DND-41 (cell line): ENCODE measurements at regions not wholly inside any gene's neighbourhood (a gene's known extent, or its start where the extent isn't known, plus 50 kb on each side); places are given as distances from the start of the nearest gene placed in this dataset.

ENCODE experiments used
- ATAC-seq: fragments of 200-7000 bp; cut with Tn5 transposase; 3 replicates; pipeline ENCODE4 v1.9.1; 2021; ENCODE audit warnings: low read depth; ENCODE audit not compliant: insufficient read depth
- DNase-seq: peaks from one replicate; pipeline ENCODE4 v3.0.0-alpha.2; 2020
- H2AFZ ChIP-seq: 2 replicates; pipeline ENCODE4 v1.6.0; 2012; ENCODE audit warnings: low read depth, low read length
- H3K27ac ChIP-seq: 2 replicates; pipeline ENCODE4 v1.5.1; 2012; ENCODE audit warnings: low read length, inconsistent platforms
- H3K27me3 ChIP-seq: fragments of 200-600 bp; sonication (generic); 2 replicates; pipeline ENCODE4 v1.6.0; 2012; ENCODE audit warnings: low read length, mild to moderate bottlenecking, inconsistent platforms; ENCODE audit not compliant: insufficient read depth, poor library complexity
- H3K36me3 ChIP-seq: 2 replicates; pipeline ENCODE4 v1.5.1; 2012; ENCODE audit warnings: low read length, inconsistent platforms; ENCODE audit not compliant: insufficient read depth
- H3K4me1 ChIP-seq: 2 replicates; pipeline ENCODE4 v1.5.1; 2012; ENCODE audit warnings: mild to moderate bottlenecking, low read length; ENCODE audit not compliant: insufficient read depth
- H3K4me2 ChIP-seq: 2 replicates; pipeline ENCODE4 v1.6.0; 2012; ENCODE audit warnings: mild to moderate bottlenecking, moderate library complexity, low read length, inconsistent platforms; ENCODE audit not compliant: insufficient read depth
- H3K4me3 ChIP-seq, 2 experiments: fragments of 200-600 bp in 1 of 2; shearing (Covaris generic) in 1 of 2; 2 replicates each; pipeline ENCODE4 v1.5.1; 2012 to 2016; ENCODE audit warnings: inconsistent platforms in 2 of 2, low read length in 2 of 2, mild to moderate bottlenecking in 2 of 2, low read depth in 1 of 2, moderate library complexity in 1 of 2
- H3K79me2 ChIP-seq: 2 replicates; pipeline ENCODE4 v1.6.0; 2012; ENCODE audit warnings: low read length, inconsistent platforms; ENCODE audit not compliant: insufficient read depth
- H3K9ac ChIP-seq: 2 replicates; pipeline ENCODE4 v1.6.0; 2012; ENCODE audit warnings: low read depth, mild to moderate bottlenecking, inconsistent platforms, low read length, moderate library complexity
- H3K9me3 ChIP-seq: 2 replicates; pipeline ENCODE4 v1.5.1; 2012; ENCODE audit warnings: low read length, moderate library complexity, mild to moderate bottlenecking, inconsistent platforms; ENCODE audit not compliant: insufficient read depth, severe bottlenecking
- H4K20me1 ChIP-seq: 2 replicates; pipeline ENCODE4 v1.6.0; 2012; ENCODE audit warnings: low read length; ENCODE audit not compliant: insufficient read depth
- EZH2 ChIP-seq: IDR thresholded peaks from 3 replicates; pipeline ENCODE4 v1.6.1; 2012; ENCODE audit warnings: borderline replicate concordance, low read depth, mild to moderate bottlenecking, moderate library complexity, low read length, inconsistent platforms; ENCODE audit not compliant: severe bottlenecking
- TF ChIP-seq, protein P1 (sequence below): IDR thresholded peaks from 2 replicates; pipeline ENCODE4 v1.5.1; 2012; ENCODE audit warnings: borderline replicate concordance, low read length, moderate library complexity, mild to moderate bottlenecking; ENCODE audit not compliant: poor library complexity, severe bottlenecking; ENCODE audit errors: extremely low read depth

DNA sequence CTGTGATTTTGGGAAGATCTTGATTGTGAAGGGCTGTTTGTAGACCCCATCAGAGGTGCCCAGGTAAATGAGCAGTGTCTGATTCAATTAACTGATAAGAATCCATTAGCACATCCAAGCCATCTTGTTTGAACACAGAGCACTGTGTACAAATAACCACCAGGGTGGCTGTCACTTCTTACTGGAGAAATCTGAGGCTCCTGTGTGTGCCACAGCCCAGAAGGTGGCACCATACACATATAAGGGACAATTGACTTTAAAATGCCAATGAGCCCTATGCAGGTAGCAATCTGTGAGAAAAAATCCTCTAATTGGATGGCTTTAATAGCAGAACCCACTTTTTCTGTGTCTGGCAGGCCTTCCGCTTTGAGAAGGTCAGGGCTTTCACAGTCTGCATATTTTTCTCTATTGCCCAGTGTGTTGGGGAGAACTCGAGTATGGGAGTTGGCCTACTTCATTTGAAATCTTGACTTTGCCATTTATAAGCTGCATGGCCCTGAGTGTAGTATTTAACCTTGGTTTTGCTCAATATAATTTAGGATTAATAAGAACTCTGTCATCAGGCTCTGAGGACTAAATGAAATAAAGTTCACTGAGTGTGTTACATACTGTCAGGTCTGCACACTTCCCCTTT, 517.4 kb downstream of the CCSER2 start:
- H3K27ac ChIP-seq: no peak overlapping the region
- ATAC-seq (peak; percentile 55; the same call in 1 of the 3 replicates), DNase-seq (peak; percentile 8)
- no peaks in the 10 kb centered on the region for H3K9me3 ChIP-seq
- no peaks in the 10 kb centered on the region for H3K36me3 ChIP-seq
- H4K20me1 ChIP-seq: no peaks in the 10 kb centered on the region
- no peak overlapping the region for H3K4me3 ChIP-seq
- no peak overlapping the region for H3K9ac ChIP-seq
- TF ChIP-seq, protein P1, sequence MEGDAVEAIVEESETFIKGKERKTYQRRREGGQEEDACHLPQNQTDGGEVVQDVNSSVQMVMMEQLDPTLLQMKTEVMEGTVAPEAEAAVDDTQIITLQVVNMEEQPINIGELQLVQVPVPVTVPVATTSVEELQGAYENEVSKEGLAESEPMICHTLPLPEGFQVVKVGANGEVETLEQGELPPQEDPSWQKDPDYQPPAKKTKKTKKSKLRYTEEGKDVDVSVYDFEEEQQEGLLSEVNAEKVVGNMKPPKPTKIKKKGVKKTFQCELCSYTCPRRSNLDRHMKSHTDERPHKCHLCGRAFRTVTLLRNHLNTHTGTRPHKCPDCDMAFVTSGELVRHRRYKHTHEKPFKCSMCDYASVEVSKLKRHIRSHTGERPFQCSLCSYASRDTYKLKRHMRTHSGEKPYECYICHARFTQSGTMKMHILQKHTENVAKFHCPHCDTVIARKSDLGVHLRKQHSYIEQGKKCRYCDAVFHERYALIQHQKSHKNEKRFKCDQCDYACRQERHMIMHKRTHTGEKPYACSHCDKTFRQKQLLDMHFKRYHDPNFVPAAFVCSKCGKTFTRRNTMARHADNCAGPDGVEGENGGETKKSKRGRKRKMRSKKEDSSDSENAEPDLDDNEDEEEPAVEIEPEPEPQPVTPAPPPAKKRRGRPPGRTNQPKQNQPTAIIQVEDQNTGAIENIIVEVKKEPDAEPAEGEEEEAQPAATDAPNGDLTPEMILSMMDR: peak; percentile 52
- no peak for TF ChIP-seq EZH2
- H3K4me2 ChIP-seq: no peak overlapping the region
- H3K27me3 ChIP-seq: peaks cover 4% of the 10 kb centered on the region
- no peaks in the 10 kb centered on the region for H3K79me2 ChIP-seq
- H3K4me1 ChIP-seq: no peaks in the 10 kb centered on the region
- H2AFZ ChIP-seq: no peak overlapping the region

GRCh38 chr10:84846658-84847316, 518.4 kb downstream of the CCSER2 start:
- Histone ChIP-seq H3K36me3 (no peaks in the 10 kb centered on the region), H2AFZ (no peak overlapping the region), H3K9me3 (no peaks in the 10 kb centered on the region), H3K4me2 (no peak overlapping the region), H3K27me3 (peaks cover 8% of the 10 kb centered on the region), H3K4me3 (no peak overlapping the region), H3K79me2 (no peaks in the 10 kb centered on the region), H3K4me1 (no peaks in the 10 kb centered on the region), H3K27ac (no peak overlapping the region), H4K20me1 (no peaks in the 10 kb centered on the region), H3K9ac (no peak overlapping the region)
- ATAC-seq (no peak), DNase-seq (no peak)
- TF ChIP-seq, protein P1: no peak
- TF ChIP-seq EZH2: no peak

GRCh38 chr10:84848967-84849366, 520.6 kb downstream of the CCSER2 start:
- Histone ChIP-seq H3K79me2 (no peaks in the 10 kb centered on the region), H3K9ac (no peak overlapping the region), H3K27ac (no peak overlapping the region), H3K36me3 (no peaks in the 10 kb centered on the region), H2AFZ (no peak overlapping the region), H3K9me3 (no peaks in the 10 kb centered on the region), H3K4me2 (no peak overlapping the region), H3K4me1 (no peaks in the 10 kb centered on the region), H3K27me3 (peaks cover 8% of the 10 kb centered on the region), H4K20me1 (no peaks in the 10 kb centered on the region), H3K4me3 (no peak overlapping the region)
- ATAC-seq: no peak
- DNase-seq: no peak
- TF ChIP-seq EZH2: no peak

GRCh38 chr10:84850826-84851225, 522.4 kb downstream of the CCSER2 start:
- Histone ChIP-seq H3K79me2 (no peaks in the 10 kb centered on the region), H3K4me2 (no peak overlapping the region), H3K9ac (no peak overlapping the region), H3K27ac (no peak overlapping the region), H3K4me3 (no peak overlapping the region), H3K27me3 (peaks cover 8% of the 10 kb centered on the region), H3K9me3 (no peaks in the 10 kb centered on the region), H2AFZ (no peak overlapping the region), H4K20me1 (no peaks in the 10 kb centered on the region), H3K4me1 (no peaks in the 10 kb centered on the region), H3K36me3 (no peaks in the 10 kb centered on the region)
- ATAC-seq (no peak), DNase-seq (no peak)
- TF ChIP-seq, protein P1: no peak
- no peak for TF ChIP-seq EZH2
